ENCODE measurements at regions not wholly inside any gene's neighbourhood (a gene's known extent, or its start where the extent isn't known, plus 50 kb on each side); places are given as distances from the start of the nearest gene placed in this dataset.

DNA sequence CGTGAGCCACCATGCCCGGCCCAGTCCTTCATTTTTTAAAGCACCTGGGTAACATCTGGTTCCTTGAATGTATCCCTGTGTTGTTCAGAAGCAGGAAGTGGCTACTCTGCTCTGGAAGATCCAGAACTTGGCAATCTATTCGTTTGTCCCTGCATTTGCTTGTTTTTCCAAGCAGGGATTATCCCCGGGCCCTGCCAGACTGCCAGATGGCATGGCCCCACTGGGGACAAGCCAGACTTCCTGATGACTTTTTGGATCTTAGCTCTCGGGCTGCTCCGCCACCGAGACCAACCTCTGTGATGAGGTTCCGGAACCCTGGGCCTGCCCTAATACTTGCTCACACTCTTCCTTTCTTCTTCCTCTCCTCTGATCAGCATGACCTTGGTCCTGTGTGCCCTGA lies 496.7 kb downstream of the TYW1 start:
- TF ChIP-seq, protein P1, sequence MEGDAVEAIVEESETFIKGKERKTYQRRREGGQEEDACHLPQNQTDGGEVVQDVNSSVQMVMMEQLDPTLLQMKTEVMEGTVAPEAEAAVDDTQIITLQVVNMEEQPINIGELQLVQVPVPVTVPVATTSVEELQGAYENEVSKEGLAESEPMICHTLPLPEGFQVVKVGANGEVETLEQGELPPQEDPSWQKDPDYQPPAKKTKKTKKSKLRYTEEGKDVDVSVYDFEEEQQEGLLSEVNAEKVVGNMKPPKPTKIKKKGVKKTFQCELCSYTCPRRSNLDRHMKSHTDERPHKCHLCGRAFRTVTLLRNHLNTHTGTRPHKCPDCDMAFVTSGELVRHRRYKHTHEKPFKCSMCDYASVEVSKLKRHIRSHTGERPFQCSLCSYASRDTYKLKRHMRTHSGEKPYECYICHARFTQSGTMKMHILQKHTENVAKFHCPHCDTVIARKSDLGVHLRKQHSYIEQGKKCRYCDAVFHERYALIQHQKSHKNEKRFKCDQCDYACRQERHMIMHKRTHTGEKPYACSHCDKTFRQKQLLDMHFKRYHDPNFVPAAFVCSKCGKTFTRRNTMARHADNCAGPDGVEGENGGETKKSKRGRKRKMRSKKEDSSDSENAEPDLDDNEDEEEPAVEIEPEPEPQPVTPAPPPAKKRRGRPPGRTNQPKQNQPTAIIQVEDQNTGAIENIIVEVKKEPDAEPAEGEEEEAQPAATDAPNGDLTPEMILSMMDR (IDR thresholded peaks at IDR 0.05), result no peak
- no peak for TF ChIP-seq POLR2A (IDR thresholded peaks at IDR 0.05)
